Right ventricle myocardium superior (tissue), 1 donor: ENCODE measurements at regions not wholly inside any gene's neighbourhood (a gene's known extent, or its start where the extent isn't known, plus 50 kb on each side); places are given as distances from the start of the nearest gene placed in this dataset.

Source experiments
- ATAC-seq: fragments of 200-7000 bp; cut with Tn5 transposase; one replicate; pipeline ENCODE4 v1.9.1; 2020; ENCODE audit warnings: mild to moderate bottlenecking; ENCODE audit not compliant: poor library complexity
- DNase-seq: peaks from one replicate; pipeline ENCODE4 v3.0.0-alpha.2; 2020
- intact Hi-C: fragments of 100-400 bp; cut with DNase I; formaldehyde crosslinking; loops from one replicate; pipeline ENCODE4 v1.11.2; 2022
- donor health status: DM: no; HTN: yes; CAD: no; lungs with severe emphysema.

DNA sequence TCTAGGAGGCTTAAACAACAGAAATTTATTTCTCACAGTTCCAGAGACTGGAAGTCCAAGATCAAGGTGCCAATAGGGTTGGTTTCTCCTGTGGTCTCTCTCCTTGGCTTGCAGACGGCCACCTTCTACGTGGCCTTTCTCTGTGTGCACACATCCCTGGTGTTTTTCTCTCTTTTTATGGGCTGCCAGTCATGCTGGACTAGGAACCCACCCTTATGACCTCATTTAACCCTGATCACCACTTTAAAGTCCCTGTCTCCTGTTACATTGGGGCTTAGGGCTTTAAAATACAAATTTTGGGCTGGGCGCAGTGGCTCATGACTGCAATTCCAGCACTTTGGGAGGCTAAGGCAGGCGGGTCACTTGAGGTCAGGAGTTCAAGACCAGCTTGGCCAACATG, 157.1 kb downstream of the TLE1 start:
- no peak for DNase-seq

DNA sequence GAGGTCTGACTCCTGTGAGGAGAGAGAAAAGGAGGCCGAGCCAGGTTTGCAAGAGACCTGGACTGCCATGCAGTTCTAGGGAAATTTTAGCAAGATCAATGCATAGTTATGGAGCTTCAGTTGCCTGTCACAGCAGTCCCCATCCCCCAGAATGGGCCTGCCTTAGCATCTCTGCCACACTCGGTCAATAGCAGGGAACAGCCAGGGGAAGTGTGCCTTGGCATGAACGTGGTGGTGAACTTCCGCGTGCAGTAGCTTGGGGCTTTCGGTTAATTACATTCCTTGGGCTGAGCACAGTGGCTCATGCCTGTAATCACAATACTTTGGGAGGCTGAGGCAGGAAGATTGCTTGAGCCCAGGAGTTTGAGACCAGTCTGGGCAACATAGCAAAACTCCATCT, 157.8 kb downstream of the TLE1 start:
- no peak for ATAC-seq

More for the DNA sequence above, 157.1 kb downstream of the TLE1 start:
- intact Hi-C loops, result no loop called here
- ATAC-seq, result no peak

DNA sequence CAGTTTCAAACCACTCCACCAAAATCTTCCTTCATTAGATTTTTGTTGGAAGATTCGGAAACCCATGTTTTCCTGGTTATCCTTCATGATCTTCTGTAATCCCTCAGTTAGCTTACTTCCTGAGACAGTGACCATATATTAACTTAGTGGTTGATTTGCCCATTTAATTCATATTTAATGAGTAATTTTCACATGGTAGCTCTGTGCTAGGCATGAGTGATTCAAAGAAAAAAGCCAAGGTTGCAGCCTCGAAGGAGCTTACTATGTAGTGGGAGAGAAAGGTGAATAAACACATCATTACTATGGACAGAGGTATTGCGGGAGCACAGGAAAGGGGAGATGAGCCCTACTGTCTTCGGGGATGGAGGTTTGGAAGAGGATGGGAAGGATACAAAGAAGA, 158.5 kb downstream of the TLE1 start:
- intact Hi-C loops, result no loop called here
- ATAC-seq (no peak), DNase-seq (no peak)

More for the DNA sequence above, 157.8 kb downstream of the TLE1 start:
- intact Hi-C loops, result no loop called here
- DNase-seq, result no peak

DNA sequence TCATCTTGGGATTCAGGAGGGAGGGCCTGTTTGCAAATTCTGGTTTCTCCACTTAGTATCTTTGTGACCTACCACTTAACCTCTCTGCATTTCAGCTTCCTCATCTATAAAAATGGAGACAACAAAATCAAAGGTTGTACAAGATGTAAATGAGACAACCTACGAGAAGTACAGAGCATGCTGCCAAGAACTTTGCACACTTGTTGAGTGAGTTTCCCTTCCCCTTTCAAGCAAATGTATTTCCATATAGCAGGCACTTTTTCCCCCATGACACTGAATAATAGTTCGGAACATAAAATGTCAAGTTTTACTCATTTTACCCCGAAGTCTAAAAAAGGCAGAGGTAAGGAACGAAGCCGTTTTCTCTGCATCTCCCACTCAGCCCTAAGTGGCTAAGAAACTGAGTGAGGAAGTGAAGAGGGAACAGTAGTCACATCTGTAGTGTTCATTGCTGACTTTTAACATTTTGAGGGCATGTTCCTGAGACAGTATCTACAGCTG, 159.0 kb downstream of the TLE1 start:
- no peak for ATAC-seq
- DNase-seq, result no peak
- intact Hi-C loops, result no loop called here

DNA sequence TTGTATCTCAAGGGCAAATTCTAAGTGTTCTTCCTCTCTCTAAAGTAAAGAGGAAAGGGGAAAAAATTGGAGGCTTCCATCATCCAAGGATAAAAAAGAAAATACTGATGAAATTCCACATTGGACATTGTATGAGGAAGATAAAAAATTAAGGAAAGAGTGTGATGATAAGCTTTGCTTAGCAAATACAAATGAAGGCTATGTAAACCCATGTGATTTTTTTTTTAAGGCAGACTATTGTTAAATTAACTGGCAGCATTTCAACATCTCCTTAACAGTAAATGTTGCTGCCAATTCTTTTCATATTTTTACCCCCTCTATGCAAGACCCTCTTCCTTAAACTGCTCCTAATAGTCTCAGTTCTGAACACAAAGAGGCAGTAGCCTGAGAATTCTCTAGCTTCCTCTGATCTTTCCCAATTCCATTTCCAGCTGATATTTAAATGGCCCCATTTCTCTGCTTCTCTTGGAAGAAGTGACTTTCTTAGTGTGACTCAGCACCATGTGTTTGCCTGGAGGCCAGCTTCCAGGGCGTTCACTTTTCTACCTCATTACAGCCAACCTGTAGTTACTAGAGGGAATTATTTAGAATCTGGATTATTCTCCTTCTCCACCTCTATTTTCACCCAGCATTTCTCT, 159.7 kb downstream of the TLE1 start:
- intact Hi-C loops, result loop anchor here (10.0 kb wide), 1 partner anchor 315 kb away; no protein-coding TSS in a partner anchor
- DNase-seq (no peak), ATAC-seq (peak; percentile 49)

DNA sequence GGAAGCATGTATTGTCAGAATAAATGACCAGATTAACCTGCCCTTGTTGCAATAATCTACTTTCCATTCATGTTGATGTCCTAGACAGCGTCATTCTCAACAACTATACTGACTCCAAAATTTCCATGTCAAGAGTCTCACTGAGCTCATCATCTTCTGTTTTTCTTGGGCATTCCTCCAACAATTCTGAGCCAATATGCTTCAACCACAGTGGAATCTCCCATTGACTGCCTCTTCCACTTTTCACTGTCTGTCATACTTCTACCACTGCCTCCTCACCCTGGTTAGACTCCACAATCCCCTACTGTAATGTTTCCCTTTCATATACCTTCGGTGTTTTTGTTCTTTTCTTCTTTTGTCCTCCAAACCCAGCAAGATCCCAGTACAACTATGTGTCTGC, 162.8 kb downstream of the TLE1 start:
- ATAC-seq, result no peak
- intact Hi-C loops, result loop anchor here (10.0 kb wide), 1 partner anchor 318 kb away; no protein-coding TSS in a partner anchor
- DNase-seq, result no peak

DNA sequence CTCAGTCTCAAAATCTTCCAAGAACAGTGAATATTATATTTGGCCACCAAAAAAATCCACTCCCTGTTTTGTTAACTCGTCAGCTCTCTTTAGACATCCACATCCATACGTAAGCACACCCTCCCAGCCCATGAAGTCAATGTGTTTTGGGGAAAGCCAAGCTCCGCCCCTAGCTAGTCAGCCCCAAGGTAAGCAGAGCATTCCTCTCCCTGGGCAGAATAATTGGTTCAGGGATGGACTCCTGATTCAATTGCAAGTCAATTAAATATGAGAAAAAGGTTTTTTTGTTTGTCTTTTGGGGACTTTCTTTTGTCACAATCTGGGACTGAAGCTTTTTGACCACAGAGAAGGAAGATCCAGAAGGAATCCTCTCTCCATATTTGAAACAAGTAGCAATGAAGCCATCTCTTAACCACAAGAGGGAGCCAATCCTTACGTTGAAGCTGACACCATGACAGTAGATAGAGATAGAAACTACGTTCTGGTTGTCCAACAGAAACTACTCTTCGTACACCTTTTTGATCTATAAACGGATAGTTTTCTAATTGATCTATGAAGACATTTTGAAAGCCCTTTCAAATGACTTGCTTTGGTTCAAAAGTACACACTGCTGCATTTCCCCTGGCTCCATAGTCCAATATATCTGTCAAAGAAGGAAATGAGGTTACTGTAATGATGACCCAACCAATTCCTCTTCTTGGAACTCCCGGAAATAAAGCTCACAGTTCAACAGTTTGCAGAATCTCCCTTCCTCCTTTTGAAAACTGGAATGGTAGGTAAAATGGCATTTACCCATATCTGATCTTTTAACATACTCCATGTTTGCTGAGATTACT, 166.4 kb downstream of the TLE1 start:
- DNase-seq, result no peak
- peak; percentile 92 for ATAC-seq
- intact Hi-C loops, result loop anchor here (10.0 kb wide), 1 partner anchor 322 kb away; no protein-coding TSS in a partner anchor

DNA sequence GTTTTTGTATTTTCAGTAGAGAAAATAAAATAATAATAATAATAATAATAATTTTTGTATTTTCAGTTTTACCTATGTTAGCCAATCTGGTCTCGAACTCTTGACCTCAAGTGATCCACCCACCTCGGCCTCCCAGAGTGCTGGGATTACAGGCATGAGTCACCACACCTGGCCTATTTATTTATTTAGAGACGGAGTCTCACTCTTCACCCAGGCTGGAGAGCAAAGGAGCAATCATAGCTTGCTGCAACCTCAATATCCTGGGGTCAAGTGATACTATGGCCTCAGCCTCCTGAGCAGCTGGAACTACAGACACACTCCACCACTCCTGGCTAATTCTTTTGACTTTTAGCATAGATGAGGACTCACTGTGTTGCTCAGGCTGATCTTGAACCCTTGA, 167.5 kb downstream of the TLE1 start:
- ATAC-seq, result no peak
- intact Hi-C loops, result loop anchor here (10.0 kb wide), 1 partner anchor 323 kb away; no protein-coding TSS in a partner anchor
- no peak for DNase-seq

DNA sequence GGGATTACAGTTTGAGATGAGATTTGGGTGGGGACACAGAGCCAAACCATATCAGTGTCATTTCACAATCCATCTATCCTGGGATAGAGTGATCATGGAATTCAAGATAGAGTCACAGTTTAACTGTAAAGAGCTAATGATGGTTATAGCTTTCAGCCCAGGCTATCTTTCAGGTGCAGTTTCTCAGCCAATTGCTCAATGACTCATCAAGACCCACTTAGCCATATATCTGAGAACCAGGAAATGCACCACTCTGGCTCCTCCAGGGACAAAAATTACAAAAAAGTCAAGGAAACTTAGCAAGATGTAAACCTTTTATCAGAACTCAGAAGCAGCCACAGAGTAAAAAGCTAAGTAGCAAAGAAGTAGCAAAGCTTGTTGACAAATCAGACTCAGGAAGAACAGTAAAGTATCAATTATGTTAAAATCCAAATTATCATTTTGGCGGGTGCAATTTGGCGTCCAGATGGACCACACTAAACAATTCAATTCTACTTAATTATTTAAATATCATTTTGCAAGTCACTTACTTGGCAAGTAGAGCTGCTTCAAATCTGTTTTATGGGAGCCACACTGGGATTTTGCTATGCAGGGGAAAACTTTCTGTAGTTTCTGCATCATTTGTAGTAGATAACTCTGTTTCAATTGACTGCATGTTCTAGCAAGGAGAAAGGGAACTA, 169.4 kb downstream of the TLE1 start:
- intact Hi-C loops, result loop anchor here (10.0 kb wide), 1 partner anchor 325 kb away; no protein-coding TSS in a partner anchor
- DNase-seq, result no peak
- ATAC-seq, result no peak

DNA sequence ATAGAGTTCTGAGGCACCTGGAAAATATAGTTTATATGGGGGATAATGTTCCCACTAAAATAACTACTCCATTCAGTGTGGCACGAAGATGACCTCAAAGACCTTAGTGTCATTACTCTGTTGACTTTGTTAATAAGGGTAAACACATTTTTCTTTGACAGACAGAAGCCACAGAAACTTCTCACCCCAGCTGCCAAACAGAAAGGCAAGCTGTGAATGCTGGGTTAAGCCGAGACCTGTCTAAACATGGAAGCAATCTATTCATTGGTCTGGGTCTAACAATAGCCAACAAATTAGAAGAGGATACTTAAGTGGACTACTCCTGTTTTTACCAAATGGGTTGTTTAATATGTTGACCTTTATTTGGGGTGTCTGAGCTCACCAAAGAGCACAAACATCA, 171.4 kb downstream of the TLE1 start:
- intact Hi-C loops, result no loop called here
- ATAC-seq (no peak), DNase-seq (no peak)

DNA sequence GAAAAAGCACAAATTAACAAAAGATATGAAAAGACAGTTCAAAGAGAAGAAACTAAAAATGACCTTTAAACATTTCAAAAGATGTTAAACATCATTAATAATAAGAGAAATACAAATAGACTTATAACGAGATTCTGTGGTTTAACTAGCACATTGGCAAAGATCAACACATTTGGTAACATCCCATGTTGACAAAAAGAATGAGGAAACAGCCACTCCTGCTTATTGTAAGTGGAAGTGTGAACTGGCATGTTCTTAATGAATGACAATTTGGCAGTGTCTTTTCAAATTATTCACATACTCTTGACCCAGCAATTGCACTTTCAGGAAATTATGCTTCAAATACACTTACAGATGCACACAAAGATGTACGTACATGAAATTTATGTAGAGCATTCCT, 176.3 kb downstream of the TLE1 start:
- intact Hi-C loops, result no loop called here
- ATAC-seq, result no peak
- DNase-seq, result no peak

DNA sequence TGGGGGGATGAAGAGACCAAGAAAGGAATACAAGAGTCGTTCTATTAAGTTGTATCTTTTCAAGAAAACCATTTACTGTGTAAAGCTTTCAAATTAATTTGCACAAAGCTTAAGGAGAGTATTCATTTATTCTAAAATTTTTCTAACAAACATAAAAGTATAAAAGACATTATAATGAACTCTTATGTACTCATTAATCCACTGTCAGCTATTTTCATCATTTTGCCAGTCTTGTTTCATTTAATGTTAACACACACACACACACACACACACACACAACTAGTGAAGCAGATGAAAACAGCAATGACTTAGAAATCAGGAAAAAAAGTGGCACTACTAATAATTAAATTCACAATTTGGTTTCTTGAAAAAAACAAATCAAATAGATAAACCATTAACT, 176.7 kb downstream of the TLE1 start:
- ATAC-seq, result no peak
- no peak for DNase-seq
- intact Hi-C loops, result no loop called here

DNA sequence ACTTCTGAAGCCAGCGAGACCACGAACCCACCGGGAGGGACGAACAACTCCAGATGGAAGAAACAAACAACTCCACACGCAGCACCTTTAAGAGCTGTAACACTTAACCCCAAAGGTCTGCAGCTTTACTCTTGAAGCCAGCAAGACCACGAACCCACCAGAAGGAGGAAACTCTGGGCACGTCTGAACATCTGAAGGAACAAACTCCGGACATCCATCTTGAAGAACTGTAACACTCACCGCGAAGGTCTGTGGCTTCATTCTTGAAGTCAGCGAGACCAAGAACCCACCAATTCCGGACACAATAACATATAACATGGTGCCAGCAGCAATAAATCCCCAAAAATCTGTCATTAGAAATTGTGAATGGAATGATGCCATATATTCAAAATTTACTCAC, 180.9 kb downstream of the TLE1 start:
- intact Hi-C loops, result no loop called here
- ATAC-seq (no peak), DNase-seq (no peak)

DNA sequence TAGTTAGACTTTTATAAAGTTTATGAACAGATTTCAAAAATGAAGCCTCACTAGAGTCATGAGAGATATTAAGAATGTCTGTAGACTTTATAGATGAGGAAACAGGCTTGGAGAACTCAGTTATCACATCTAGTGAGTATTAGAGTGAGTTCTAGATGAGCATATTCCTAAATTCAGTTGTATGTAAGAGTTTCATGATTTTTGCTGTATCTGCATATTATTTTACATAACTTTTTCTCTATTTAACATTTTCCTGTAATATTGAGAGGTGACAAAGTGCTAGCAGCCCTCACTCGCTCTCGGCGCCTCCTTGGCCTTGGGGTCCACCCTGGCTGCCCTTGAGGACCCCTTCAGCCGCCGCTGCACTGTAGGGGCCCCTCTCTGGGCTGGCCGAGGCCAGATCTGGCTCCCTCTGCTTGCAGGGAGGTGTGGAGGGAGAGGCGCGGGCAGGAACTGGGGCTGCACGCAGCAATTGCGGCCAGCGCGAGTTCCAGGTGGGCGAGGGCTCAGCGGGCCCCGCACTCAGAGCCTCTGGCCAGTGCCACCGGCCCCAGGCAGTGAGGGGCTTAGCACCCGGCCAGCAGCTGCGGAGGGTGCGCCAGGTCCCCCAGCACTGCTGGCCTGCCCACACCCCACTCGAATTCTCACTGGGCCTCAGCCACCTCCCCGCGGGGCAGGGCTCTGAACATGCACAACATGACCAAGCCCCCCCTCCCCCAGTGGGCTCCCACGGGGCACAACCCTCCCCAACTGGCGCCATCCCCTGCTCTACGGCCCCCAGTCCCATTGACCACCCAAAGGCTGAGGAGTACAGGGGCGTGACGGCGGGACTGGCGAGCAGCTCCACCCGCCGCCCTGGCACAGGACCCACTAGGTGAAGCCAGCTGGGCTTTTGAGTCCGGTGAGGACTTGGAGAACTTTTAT, 182.1 kb downstream of the TLE1 start:
- ATAC-seq (no peak), DNase-seq (no peak)
- intact Hi-C loops, result no loop called here

DNA sequence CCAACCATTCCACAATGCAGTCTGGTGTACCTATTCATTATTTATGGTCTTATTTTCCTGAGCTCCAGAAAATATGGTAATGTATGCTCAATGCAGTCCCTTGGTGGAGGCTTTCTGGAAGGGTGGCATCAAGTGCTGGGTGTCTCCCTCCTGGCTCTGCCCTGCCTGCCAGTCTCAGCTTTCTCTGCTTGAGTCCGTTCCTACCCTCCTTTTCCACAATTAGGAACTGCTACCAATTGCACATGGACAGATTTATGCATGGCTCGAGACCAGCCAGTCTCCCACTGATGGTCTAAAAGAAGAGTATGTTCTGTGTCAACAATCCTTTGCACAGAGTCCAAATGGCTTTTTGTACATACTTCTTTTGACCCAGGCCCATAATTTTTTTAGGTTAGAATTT, 189.8 kb downstream of the TLE1 start:
- DNase-seq (no peak), ATAC-seq (no peak)
- intact Hi-C loops, result no loop called here

DNA sequence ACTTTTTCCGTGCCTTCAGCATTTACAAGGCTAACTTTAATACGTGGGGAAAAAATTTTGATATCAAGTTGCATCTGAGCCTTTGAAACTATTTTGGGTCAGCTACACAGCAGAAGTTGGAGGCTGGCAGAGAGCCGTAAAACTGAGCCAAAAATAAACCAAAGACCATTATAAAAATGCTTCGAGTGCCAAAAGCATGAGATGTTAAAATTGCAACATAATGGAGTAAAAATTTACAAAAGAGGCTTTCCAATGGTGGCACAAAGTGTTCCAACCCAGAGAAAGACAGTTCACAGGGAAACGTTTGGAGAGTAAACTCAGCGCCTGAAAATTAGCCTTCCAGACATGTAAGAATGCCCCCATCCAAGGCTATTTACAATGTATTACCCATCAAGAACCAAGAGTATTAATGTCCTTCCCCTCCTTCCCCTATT, 190.3 kb downstream of the TLE1 start:
- ATAC-seq (peak; percentile 70), DNase-seq (no peak)
- intact Hi-C loops, result no loop called here

DNA sequence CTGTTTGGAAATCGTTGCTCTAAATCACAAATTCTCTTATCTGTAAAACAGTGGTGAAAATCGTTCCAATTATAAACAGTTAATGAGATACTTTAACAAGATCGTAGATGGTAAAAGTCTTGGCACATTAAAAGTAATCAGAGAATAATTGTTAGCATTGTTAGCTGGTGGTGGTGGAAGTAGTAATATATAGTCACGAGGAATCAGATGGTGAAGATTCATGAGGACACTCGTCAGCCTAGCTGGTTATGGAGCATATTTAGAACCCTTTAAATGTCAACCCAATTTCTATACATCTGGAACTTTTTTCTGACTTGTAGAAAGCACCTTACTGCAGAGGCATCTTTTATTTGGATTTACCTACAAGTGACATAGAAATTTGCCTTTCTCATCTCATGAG, 190.8 kb downstream of the TLE1 start:
- intact Hi-C loops, result no loop called here
- DNase-seq (no peak), ATAC-seq (no peak)

DNA sequence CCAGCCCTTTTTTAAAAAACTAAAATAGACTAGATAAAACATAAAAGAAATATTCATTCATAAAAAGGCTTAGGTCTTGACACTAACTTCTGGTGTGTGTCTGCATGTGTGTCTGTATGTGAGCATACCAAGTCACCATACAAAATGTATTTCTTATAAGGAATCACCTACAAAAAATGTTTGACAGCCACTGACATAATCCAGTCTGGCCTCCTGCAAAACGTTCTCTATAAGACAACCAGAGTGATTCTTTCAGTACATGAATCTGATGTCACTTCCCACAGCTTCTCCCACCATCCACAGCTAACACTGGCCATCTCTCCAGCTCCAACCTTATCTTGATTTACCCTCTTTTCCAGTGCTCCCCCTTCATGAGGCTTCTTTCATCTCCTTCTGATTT, 192.3 kb downstream of the TLE1 start:
- DNase-seq (no peak), ATAC-seq (no peak)
- intact Hi-C loops, result no loop called here
